Epithelial cell of esophagus (primary cell): ENCODE measurements at regions not wholly inside any gene's neighbourhood (a gene's known extent, or its start where the extent isn't known, plus 50 kb on each side); places are given as distances from the start of the nearest gene placed in this dataset.
"Not testable (repeated sequence)": the region's sequence is repeated elsewhere in the genome, so short reads cannot be mapped to it uniquely, and the experiment has no call there.

Experiments
- DNase-seq: peaks from one replicate; pipeline ENCODE4 v3.0.0; 2010; ENCODE audit warnings: low read depth
- H3K4me3 ChIP-seq: 2 replicates; pipeline ENCODE4 v1.5.1; 2011; ENCODE audit warnings: mild to moderate bottlenecking, low read length, control low read depth
- CTCF ChIP-seq: IDR thresholded peaks from 2 replicates; pipeline ENCODE4 v1.5.1; 2011; ENCODE audit warnings: low read depth, mild to moderate bottlenecking, low read length, control low read depth, inconsistent platforms; ENCODE audit not compliant: insufficient read depth; ENCODE audit errors: missing control alignments

GRCh38 chr3:25184641-25185250, 243.3 kb upstream of the RARB start:
- TF ChIP-seq CTCF, result no peak
- no peak for DNase-seq
- no peak overlapping the region for H3K4me3 ChIP-seq

GRCh38 chr3:25191673-25192072, 236.4 kb upstream of the RARB start:
- H3K4me3 ChIP-seq, result no peak overlapping the region
- DNase-seq, result no peak
- TF ChIP-seq CTCF, result no peak

- H3K4me3 ChIP-seq, DNase-seq: not testable (repeated sequence)
These were observed 228.5 kb upstream of the RARB start for GRCh38 chr3:25199567-25199966.

- DNase-seq, result no peak
- no peak for TF ChIP-seq CTCF
- H3K4me3 ChIP-seq, result no peak overlapping the region
These were observed 215.3 kb upstream of the RARB start for GRCh38 chr3:25212736-25213135.

- no peak for TF ChIP-seq CTCF
- DNase-seq, result no peak
- H3K4me3 ChIP-seq, result no peak overlapping the region
These were observed 214.0 kb upstream of the RARB start for GRCh38 chr3:25214034-25214433.

- no peak for TF ChIP-seq CTCF
- DNase-seq, result no peak
- no peak overlapping the region for H3K4me3 ChIP-seq
These were observed 209.7 kb upstream of the RARB start for GRCh38 chr3:25218362-25218761.

GRCh38 chr3:25226747-25227146, 201.3 kb upstream of the RARB start:
- no peak for DNase-seq
- TF ChIP-seq CTCF, result no peak
- H3K4me3 ChIP-seq, result no peak overlapping the region
